Body of pancreas (tissue), 4 donors: ENCODE measurements at regions not wholly inside any gene's neighbourhood (a gene's known extent, or its start where the extent isn't known, plus 50 kb on each side); places are given as distances from the start of the nearest gene placed in this dataset.

Experiments used
- ATAC-seq: fragments of 150-250 bp; one replicate; pipeline ENCODE4 v1.9.1; 2016
- DNase-seq, 4 donors: peaks; one replicate each; pipeline ENCODE4 v3.0.0-alpha.2; 2019
- H3K27ac ChIP-seq, 4 donors: fragments of 200-600 bp; sonication (generic); 1 replicate in 3 of 4; 2 replicates in 1 of 4; pipeline versions ENCODE4 v1.5.1 to v1.6.1; 2016 to 2019; ENCODE audit warnings: mild to moderate bottlenecking in 1 of 4, mixed read lengths in 1 of 4, moderate library complexity in 1 of 4
- H3K27me3 ChIP-seq, 2 donors: fragments of 200-600 bp; sonication (generic); one replicate each; pipeline ENCODE4 v1.6.0; 2016; ENCODE audit warnings: mild to moderate bottlenecking in 1 of 2
- H3K36me3 ChIP-seq, 2 donors: fragments of 200-600 bp; sonication (generic); replicated peaks in 1 of 2; 2 replicates each; pipeline ENCODE4 v1.5.1; 2016; ENCODE audit warnings: low read depth in 2 of 2; ENCODE audit not compliant: insufficient read depth in 1 of 2
- H3K4me1 ChIP-seq: fragments of 200-600 bp; sonication (generic); one replicate; pipeline ENCODE4 v1.6.0; 2016
- H3K4me3 ChIP-seq, 2 donors: fragments of 200-600 bp; sonication (generic); 1 replicate in 1 of 2; 2 replicates in 1 of 2; pipeline ENCODE4 v1.5.1; 2016 to 2019
- H3K9me3 ChIP-seq, 3 donors: fragments of 200-600 bp; sonication (generic); 1 replicate in 2 of 3; 2 replicates in 1 of 3; pipeline ENCODE4 v1.5.1; 2016
- CTCF ChIP-seq, 7 experiments: fragments of 450-650 bp in 4 of 7; fragments of 200-600 bp in 3 of 7; sonication (generic) in 3 of 7; IDR thresholded peaks; one replicate each; pipeline ENCODE4 v1.5.1; 2016 to 2019; ENCODE audit warnings: antibody characterized with exemption in 7 of 7
- POLR2A ChIP-seq, 3 donors: fragments of 450-650 bp; IDR thresholded peaks; one replicate each; pipeline ENCODE4 v1.6.1; 2016; ENCODE audit warnings: antibody characterized with exemption in 3 of 3, mild to moderate bottlenecking in 2 of 3
- WGBS, 2 donors: methylation state at CpG; one replicate each; pipeline ENCODE4 v1.1.5; 2017; 5-methylcytosine and 5-hydroxymethylcytosine counted together
- intact Hi-C: fragments of 100-400 bp; cut with DNase I; formaldehyde crosslinking; loops from one replicate; pipeline ENCODE4 v1.15.1; 2023

GRCh38 chr3:10575601-10576160, 70.3 kb upstream of the ATP2B2 start:
- Histone ChIP-seq H3K27me3 (no peaks in the 10 kb centered on the region), H3K9me3 (no peaks in the 10 kb centered on the region), H3K4me1 (no peaks in the 10 kb centered on the region), H3K27ac (no peak overlapping the region), H3K36me3 (no peaks in the 10 kb centered on the region), H3K4me3 (no peak overlapping the region)
- intact Hi-C loops, result no loop called here
- ATAC-seq (no peak), DNase-seq (no peak)
- whole genome bisulfite sequencing, 2 donors, result 88 to 89% methylated on average over 5 of the region's 5 CpGs
- TF ChIP-seq POLR2A (IDR thresholded peaks at IDR 0.05) (no peak), CTCF (IDR thresholded peaks at IDR 0.05) (no peak)

GRCh38 chr3:10577486-10577885, 72.1 kb upstream of the ATP2B2 start:
- no peak for DNase-seq
- Histone ChIP-seq H3K27ac (no peak overlapping the region), H3K9me3 (no peaks in the 10 kb centered on the region), H3K4me1 (no peaks in the 10 kb centered on the region), H3K4me3 (no peak overlapping the region), H3K36me3 (no peaks in the 10 kb centered on the region), H3K27me3 (peaks cover 0 to 4% of the 10 kb centered on the region in 2 donors)
- TF ChIP-seq CTCF (IDR thresholded peaks at IDR 0.05) (no peak), POLR2A (IDR thresholded peaks at IDR 0.05) (no peak)
- intact Hi-C loops, result no loop called here
- 59 to 76% methylated on average over 6 to 7 of the region's 7 CpGs for WGBS, 2 donors
- no peak for ATAC-seq

- H3K27ac ChIP-seq, result no peak overlapping the region
- TF ChIP-seq POLR2A (IDR thresholded peaks at IDR 0.05) (no peak), CTCF (IDR thresholded peaks at IDR 0.05) (no peak)
- H3K4me1 ChIP-seq, result no peaks in the 10 kb centered on the region
- DNase-seq, result no peak
- H3K27me3 ChIP-seq, result peaks cover 0 to 4% of the 10 kb centered on the region in 2 donors
- 71 to 83% methylated on average over 8 of the region's 8 CpGs for WGBS, 2 donors
- no peaks in the 10 kb centered on the region for H3K9me3 ChIP-seq
- no peak overlapping the region for H3K4me3 ChIP-seq
- intact Hi-C loops, result no loop called here
- H3K36me3 ChIP-seq, result no peaks in the 10 kb centered on the region
- ATAC-seq, result no peak
Measured at GRCh38 chr3:10580426-10580825, 75.0 kb upstream of the ATP2B2 start.

GRCh38 chr3:10581251-10581650, 75.9 kb upstream of the ATP2B2 start:
- Histone ChIP-seq H3K36me3 (no peaks in the 10 kb centered on the region), H3K9me3 (no peaks in the 10 kb centered on the region), H3K4me3 (no peak overlapping the region), H3K4me1 (no peaks in the 10 kb centered on the region), H3K27me3 (peaks cover 0 to 4% of the 10 kb centered on the region in 2 donors), H3K27ac (no peak overlapping the region)
- 68% methylated on average over 5 of the region's 5 CpGs for WGBS, 2 donors
- TF ChIP-seq POLR2A (IDR thresholded peaks at IDR 0.05), result no peak
- TF ChIP-seq CTCF (IDR thresholded peaks at IDR 0.05), result no peak
- DNase-seq, result no peak
- intact Hi-C loops, result no loop called here
- no peak for ATAC-seq

GRCh38 chr3:10581716-10582115, 76.3 kb upstream of the ATP2B2 start:
- TF ChIP-seq POLR2A (IDR thresholded peaks at IDR 0.05), result no peak
- TF ChIP-seq CTCF (IDR thresholded peaks at IDR 0.05), result no peak
- 46 to 52% methylated on average over 8 of the region's 8 CpGs for WGBS, 2 donors
- no peak overlapping the region for H3K4me3 ChIP-seq

More at GRCh38 chr3:10581716-10582115, 76.3 kb upstream of the ATP2B2 start:
- DNase-seq (no peak), ATAC-seq (no peak)
- Histone ChIP-seq H3K27me3 (peaks cover 0 to 4% of the 10 kb centered on the region in 2 donors), H3K9me3 (no peaks in the 10 kb centered on the region), H3K4me1 (no peaks in the 10 kb centered on the region), H3K27ac (no peak overlapping the region), H3K36me3 (no peaks in the 10 kb centered on the region)
- intact Hi-C loops, result no loop called here
